ENCODE measurements at regions not wholly inside any gene's neighbourhood (a gene's known extent, or its start where the extent isn't known, plus 50 kb on each side); places are given as distances from the start of the nearest gene placed in this dataset.

GRCh38 chr10:64113792-64114191 is 592.6 kb downstream of the REEP3 start:
- TF ChIP-seq CTCF (IDR thresholded peaks at IDR 0.05) (no peak), POLR2A (IDR thresholded peaks at IDR 0.05) (no peak)

All from body of pancreas (tissue), 4 donors.